HepG2 (cell line): ENCODE measurements at regions not wholly inside any gene's neighbourhood (a gene's known extent, or its start where the extent isn't known, plus 50 kb on each side); places are given as distances from the start of the nearest gene placed in this dataset.

Experiments used
- DMAP1 ChIP-seq: IDR thresholded peaks from 2 replicates; pipeline ENCODE4 v1.6.1; 2016
- DMTF1 ChIP-seq: sonication (generic); formaldehyde crosslinking; IDR thresholded peaks from 2 replicates; pipeline ENCODE4 v1.4.0; 2020; ENCODE audit warnings: mild to moderate bottlenecking, missing genetic modification reagents
- EP300 ChIP-seq, 3 experiments: sonication (generic) in 1 of 3; formaldehyde crosslinking in 1 of 3; IDR thresholded peaks; 2 replicates each; pipeline versions ENCODE4 v1.5.1 to v1.6.1; 2011 to 2020; ENCODE audit warnings: low read depth in 2 of 3, low read length in 2 of 3, borderline replicate concordance in 1 of 3, improper control_type of control experiment in 1 of 3, mild to moderate bottlenecking in 1 of 3, missing genetic modification reagents in 1 of 3, moderate library complexity in 1 of 3
- ESRRA ChIP-seq: sonication (generic); formaldehyde crosslinking; IDR thresholded peaks from 2 replicates; pipeline ENCODE4 v1.5.1; 2020; ENCODE audit warnings: mild to moderate bottlenecking, low read depth, missing genetic modification reagents
- ETV5 ChIP-seq: IDR thresholded peaks from 2 replicates; pipeline ENCODE4 v1.6.1; 2018; ENCODE audit warnings: missing biosample characterization, missing genetic modification reagents, inconsistent platforms, borderline replicate concordance
- HDAC2 ChIP-seq: sonication (generic); formaldehyde crosslinking; IDR thresholded peaks from 2 replicates; pipeline ENCODE4 v1.4.0; 2020; ENCODE audit warnings: missing genetic modification reagents
- HOMEZ ChIP-seq: IDR thresholded peaks from 2 replicates; pipeline ENCODE4 v1.6.1; 2016; ENCODE audit warnings: low read depth
- PRMT3 ChIP-seq: sonication (generic); formaldehyde crosslinking; IDR thresholded peaks from 2 replicates; pipeline ENCODE4 v1.8.1; 2022; ENCODE audit warnings: low read depth, mild to moderate bottlenecking, moderate library complexity, missing genetic modification reagents, borderline replicate concordance
- RXRA ChIP-seq: sonication (generic); formaldehyde crosslinking; IDR thresholded peaks from 2 replicates; pipeline ENCODE4 v1.5.1; 2020; ENCODE audit warnings: missing genetic modification reagents
- SAP130 ChIP-seq: IDR thresholded peaks from 2 replicates; pipeline ENCODE4 v1.6.1; 2016; ENCODE audit warnings: low read depth
- SIN3B ChIP-seq: fragments of 150-350 bp; IDR thresholded peaks from 2 replicates; pipeline ENCODE4 v1.6.1; 2014; ENCODE audit warnings: low read length
- SOX13 ChIP-seq, 3 experiments: fragments of 450-650 bp in 1 of 3; sonication (generic) in 1 of 3; formaldehyde crosslinking in 1 of 3; IDR thresholded peaks in 2 of 3; conservative IDR thresholded peaks in 1 of 3; 2 replicates each; pipeline versions ENCODE4 v1.5.0 to v1.6.1; 2016 to 2020; ENCODE audit warnings: antibody characterized with exemption in 1 of 3, mild to moderate bottlenecking in 1 of 3, missing compliant biosample characterization in 1 of 3, missing genetic modification reagents in 1 of 3, moderate library complexity in 1 of 3
- ZKSCAN1 ChIP-seq: fragments of 150-350 bp; IDR thresholded peaks from 2 replicates; pipeline ENCODE4 v1.6.1; 2014; ENCODE audit warnings: low read length
- ZNF124 ChIP-seq: sonication (generic); formaldehyde crosslinking; IDR thresholded peaks from 2 replicates; pipeline ENCODE4 v1.4.0; 2020; ENCODE audit warnings: missing genetic modification reagents
- ZNF354B ChIP-seq: sonication (generic); formaldehyde crosslinking; IDR thresholded peaks from 2 replicates; pipeline ENCODE4 v1.8.0; 2022; ENCODE audit warnings: mild to moderate bottlenecking, missing genetic modification reagents
- ZNF556 ChIP-seq: sonication (generic); formaldehyde crosslinking; IDR thresholded peaks from 2 replicates; pipeline ENCODE4 v1.4.0; 2020; ENCODE audit warnings: mild to moderate bottlenecking, missing genetic modification reagents, borderline replicate concordance
- ZNF564 ChIP-seq: sonication (generic); formaldehyde crosslinking; IDR thresholded peaks from 2 replicates; pipeline ENCODE4 v1.8.1; 2023; ENCODE audit warnings: mild to moderate bottlenecking, missing genetic modification reagents
- ZNF747 ChIP-seq: sonication (generic); formaldehyde crosslinking; IDR thresholded peaks from 2 replicates; pipeline ENCODE4 v1.8.1; 2023; ENCODE audit warnings: missing genetic modification reagents, mild to moderate bottlenecking, borderline replicate concordance
- TF ChIP-seq, protein P1 (sequence below): conservative IDR thresholded peaks from 2 replicates; pipeline ENCODE4 v1.6.1; 2018; ENCODE audit warnings: missing genetic modification reagents
- TF ChIP-seq, protein P2 (sequence below): sonication (generic); formaldehyde crosslinking; IDR thresholded peaks from 2 replicates; pipeline ENCODE4 v1.5.1; 2020; ENCODE audit warnings: missing genetic modification reagents, mild to moderate bottlenecking, borderline replicate concordance
- TF ChIP-seq, protein P3 (sequence below): IDR thresholded peaks from 2 replicates; pipeline ENCODE4 v1.6.1; 2012; ENCODE audit warnings: inconsistent platforms

DNA sequence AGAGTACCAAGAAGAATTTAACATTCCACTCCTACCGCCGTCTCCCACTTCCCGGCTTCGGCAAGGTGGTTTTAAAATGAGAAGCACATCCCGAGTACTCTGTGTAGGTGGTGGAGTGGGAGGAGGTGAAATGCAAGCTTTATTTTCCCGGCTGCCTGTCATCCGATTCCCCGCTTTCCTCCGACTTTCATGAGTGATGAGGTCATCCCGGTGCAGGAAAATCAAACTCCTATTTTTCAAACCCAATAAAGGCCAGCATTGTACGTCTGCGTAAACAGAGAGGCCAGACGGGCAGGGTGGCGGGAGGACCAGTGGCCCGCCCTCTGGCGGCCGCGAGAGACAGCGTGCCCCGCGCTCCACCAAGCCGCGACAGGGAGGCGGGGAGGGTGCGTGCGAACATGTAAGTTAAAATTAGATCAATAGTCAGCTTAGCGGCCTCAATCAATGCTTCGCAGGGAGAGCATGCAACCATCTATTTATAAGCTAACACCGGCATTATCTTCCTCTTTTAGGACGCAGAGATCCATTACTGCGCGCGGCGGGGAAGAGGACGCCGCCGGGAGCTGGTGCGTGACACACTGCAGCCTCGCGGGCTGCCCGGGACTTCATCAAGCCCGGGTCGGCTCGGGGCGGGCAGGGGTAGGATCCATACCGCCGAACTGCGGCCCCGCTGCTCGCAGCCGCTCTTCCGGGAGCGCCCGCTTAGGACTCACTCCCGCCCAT is 163.3 kb downstream of the CD47 start (continued):
- TF ChIP-seq, protein P1, sequence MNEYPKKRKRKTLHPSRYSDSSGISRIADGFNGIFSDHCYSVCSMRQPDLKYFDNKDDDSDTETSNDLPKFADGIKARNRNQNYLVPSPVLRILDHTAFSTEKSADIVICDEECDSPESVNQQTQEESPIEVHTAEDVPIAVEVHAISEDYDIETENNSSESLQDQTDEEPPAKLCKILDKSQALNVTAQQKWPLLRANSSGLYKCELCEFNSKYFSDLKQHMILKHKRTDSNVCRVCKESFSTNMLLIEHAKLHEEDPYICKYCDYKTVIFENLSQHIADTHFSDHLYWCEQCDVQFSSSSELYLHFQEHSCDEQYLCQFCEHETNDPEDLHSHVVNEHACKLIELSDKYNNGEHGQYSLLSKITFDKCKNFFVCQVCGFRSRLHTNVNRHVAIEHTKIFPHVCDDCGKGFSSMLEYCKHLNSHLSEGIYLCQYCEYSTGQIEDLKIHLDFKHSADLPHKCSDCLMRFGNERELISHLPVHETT (CRISPR knock-in tag) = no peak
- TF ChIP-seq PRMT3 = no peak
- peak in 1 of 2 experiments; percentile 7; a peak in 1 of 4 replicates for TF ChIP-seq EP300 (IDR thresholded peaks at IDR 0.05; ENCODE audit: low read depth in 2 of 2, low read length in 2 of 2)
- TF ChIP-seq EP300 (CRISPR knock-in tag; IDR thresholded peaks at IDR 0.05; ENCODE audit: borderline replicate concordance) = no peak
- no peak for TF ChIP-seq ZKSCAN1
- TF ChIP-seq ZNF747 = 0 out of 2 replicates have a peak, but pooled peaks have one; percentile 34
- no peak for TF ChIP-seq ESRRA (CRISPR knock-in tag)
- TF ChIP-seq ZNF124 = no peak
- no peak for TF ChIP-seq SIN3B
- no peak for TF ChIP-seq DMTF1 (CRISPR knock-in tag)
- peak; percentile 32; the same call in 1 of the 2 replicates for TF ChIP-seq ZNF556 (CRISPR knock-in tag)
- no peak for TF ChIP-seq ZNF564
- peak; percentile 25; the same call in 1 of the 2 replicates for TF ChIP-seq SAP130
- TF ChIP-seq SOX13 (IDR thresholded peaks at IDR 0.05) = no peak
- peak in 1 of 2 experiments; percentile 16; a peak in 1 of 4 replicates for TF ChIP-seq SOX13 (CRISPR knock-in tag; conservative IDR thresholded peaks at IDR 0.05 in 1 of 2, IDR thresholded peaks at IDR 0.05 in 1 of 2)
- TF ChIP-seq DMAP1 = 0 out of 2 replicates have a peak, but pooled peaks have one; percentile 45
- TF ChIP-seq, protein P2, sequence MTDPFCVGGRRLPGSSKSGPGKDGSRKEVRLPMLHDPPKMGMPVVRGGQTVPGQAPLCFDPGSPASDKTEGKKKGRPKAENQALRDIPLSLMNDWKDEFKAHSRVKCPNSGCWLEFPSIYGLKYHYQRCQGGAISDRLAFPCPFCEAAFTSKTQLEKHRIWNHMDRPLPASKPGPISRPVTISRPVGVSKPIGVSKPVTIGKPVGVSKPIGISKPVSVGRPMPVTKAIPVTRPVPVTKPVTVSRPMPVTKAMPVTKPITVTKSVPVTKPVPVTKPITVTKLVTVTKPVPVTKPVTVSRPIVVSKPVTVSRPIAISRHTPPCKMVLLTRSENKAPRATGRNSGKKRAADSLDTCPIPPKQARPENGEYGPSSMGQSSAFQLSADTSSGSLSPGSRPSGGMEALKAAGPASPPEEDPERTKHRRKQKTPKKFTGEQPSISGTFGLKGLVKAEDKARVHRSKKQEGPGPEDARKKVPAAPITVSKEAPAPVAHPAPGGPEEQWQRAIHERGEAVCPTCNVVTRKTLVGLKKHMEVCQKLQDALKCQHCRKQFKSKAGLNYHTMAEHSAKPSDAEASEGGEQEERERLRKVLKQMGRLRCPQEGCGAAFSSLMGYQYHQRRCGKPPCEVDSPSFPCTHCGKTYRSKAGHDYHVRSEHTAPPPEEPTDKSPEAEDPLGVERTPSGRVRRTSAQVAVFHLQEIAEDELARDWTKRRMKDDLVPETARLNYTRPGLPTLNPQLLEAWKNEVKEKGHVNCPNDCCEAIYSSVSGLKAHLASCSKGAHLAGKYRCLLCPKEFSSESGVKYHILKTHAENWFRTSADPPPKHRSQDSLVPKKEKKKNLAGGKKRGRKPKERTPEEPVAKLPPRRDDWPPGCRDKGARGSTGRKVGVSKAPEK (CRISPR knock-in tag) = 0 out of 2 replicates have a peak, but pooled peaks have one; percentile 37
- TF ChIP-seq ZNF354B = no peak
- TF ChIP-seq HOMEZ (CRISPR knock-in tag) = peak; percentile 88
- TF ChIP-seq, protein P3, sequence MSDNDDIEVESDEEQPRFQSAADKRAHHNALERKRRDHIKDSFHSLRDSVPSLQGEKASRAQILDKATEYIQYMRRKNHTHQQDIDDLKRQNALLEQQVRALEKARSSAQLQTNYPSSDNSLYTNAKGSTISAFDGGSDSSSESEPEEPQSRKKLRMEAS = peak; percentile 60
- peak; percentile 42; the same call in 1 of the 2 replicates for TF ChIP-seq HDAC2
- peak; percentile 25; the same call in 1 of the 2 replicates for TF ChIP-seq RXRA (CRISPR knock-in tag)
- no peak for TF ChIP-seq ETV5 (CRISPR knock-in tag)
